Nephron progenitor cell (in vitro differentiated cells): ENCODE measurements at regions not wholly inside any gene's neighbourhood (a gene's known extent, or its start where the extent isn't known, plus 50 kb on each side); places are given as distances from the start of the nearest gene placed in this dataset.

ENCODE experiments used
- DNase-seq: peaks from one replicate; pipeline ENCODE4 v3.0.0; 2021
- H3K27ac Mint-ChIP-seq: 2 replicates; pipeline ENCODE4 v1.8.0; 2021; ENCODE audit warnings: mild to moderate bottlenecking, moderate library complexity, mixed read lengths
- H3K27me3 Mint-ChIP-seq: 2 replicates; pipeline ENCODE4 v1.8.0; 2021; ENCODE audit warnings: mild to moderate bottlenecking, low read depth, mixed read lengths; ENCODE audit not compliant: poor library complexity
- H3K36me3 Mint-ChIP-seq: 2 replicates; pipeline ENCODE4 v1.8.0; 2021; ENCODE audit warnings: low read depth, mixed read lengths
- H3K4me1 Mint-ChIP-seq: 2 replicates; pipeline ENCODE4 v1.8.0; 2021; ENCODE audit warnings: mixed read lengths
- H3K4me3 Mint-ChIP-seq: 2 replicates; pipeline ENCODE4 v1.8.0; 2021; ENCODE audit warnings: mild to moderate bottlenecking, moderate library complexity, mixed read lengths
- H3K9me3 Mint-ChIP-seq: 2 replicates; pipeline ENCODE4 v1.8.0; 2021; ENCODE audit warnings: mild to moderate bottlenecking, moderate library complexity, mixed read lengths
- TF ChIP-seq, protein P1 (sequence below): fragments of 200-600 bp; sonication (generic); IDR thresholded peaks from 2 replicates; pipeline ENCODE4 v1.5.0; 2021; ENCODE audit warnings: antibody characterized with exemption

- no peaks in the 10 kb centered on the region for H3K9me3 Mint-ChIP-seq
- peak overlapping the region; percentile 20 for H3K27ac Mint-ChIP-seq
- no peak for DNase-seq
- H3K36me3 Mint-ChIP-seq: no peaks in the 10 kb centered on the region
- peaks cover 18% of the 10 kb centered on the region for H3K4me1 Mint-ChIP-seq
- no peaks in the 10 kb centered on the region for H3K27me3 Mint-ChIP-seq
- H3K4me3 Mint-ChIP-seq: no peak overlapping the region
- TF ChIP-seq, protein P1, sequence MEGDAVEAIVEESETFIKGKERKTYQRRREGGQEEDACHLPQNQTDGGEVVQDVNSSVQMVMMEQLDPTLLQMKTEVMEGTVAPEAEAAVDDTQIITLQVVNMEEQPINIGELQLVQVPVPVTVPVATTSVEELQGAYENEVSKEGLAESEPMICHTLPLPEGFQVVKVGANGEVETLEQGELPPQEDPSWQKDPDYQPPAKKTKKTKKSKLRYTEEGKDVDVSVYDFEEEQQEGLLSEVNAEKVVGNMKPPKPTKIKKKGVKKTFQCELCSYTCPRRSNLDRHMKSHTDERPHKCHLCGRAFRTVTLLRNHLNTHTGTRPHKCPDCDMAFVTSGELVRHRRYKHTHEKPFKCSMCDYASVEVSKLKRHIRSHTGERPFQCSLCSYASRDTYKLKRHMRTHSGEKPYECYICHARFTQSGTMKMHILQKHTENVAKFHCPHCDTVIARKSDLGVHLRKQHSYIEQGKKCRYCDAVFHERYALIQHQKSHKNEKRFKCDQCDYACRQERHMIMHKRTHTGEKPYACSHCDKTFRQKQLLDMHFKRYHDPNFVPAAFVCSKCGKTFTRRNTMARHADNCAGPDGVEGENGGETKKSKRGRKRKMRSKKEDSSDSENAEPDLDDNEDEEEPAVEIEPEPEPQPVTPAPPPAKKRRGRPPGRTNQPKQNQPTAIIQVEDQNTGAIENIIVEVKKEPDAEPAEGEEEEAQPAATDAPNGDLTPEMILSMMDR: no peak
Measured at GRCh38 chr6:45801471-45802289, 214.0 kb downstream of the CLIC5 start.

DNA sequence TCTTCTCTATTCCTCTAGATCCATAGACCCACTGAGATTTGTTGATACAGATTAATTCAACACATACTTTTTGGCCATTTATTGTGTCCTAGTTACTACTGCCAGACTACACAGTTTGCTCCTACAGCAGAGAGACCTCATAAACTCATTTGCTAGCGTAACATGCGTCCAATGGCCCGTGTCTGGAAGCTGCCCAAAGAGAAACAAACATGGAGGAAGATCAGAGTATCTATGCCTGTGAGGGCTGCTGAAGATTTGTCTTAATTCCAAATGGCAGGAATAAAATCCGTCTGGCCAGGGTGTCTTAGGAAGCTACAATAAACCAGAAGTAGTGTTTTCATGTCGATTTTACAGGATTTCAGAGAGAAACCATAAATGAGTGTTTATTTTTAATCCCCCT is 214.7 kb downstream of the CLIC5 start:
- H3K4me3 Mint-ChIP-seq: no peak overlapping the region

DNA sequence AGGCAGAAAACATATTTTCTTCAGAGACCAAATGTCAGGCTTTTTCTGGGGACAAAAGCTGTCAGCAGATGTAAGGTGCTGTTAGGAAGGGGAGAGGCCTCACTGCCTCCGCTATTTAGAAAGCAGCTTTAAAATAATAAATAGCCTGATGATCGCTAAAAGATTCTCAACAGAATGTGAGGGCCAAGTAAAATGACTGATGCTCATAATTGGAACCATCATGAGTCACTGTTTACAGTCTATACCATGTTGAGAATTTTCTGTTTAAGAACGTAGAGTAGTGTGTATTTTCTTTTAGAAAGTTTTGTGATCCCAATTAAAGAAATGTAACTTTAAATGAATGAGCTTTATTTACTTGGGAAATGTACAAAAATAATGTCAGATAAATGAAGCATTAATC is 220.0 kb downstream of the CLIC5 start:
- Mint-ChIP-seq H3K4me3 (no peak overlapping the region), H3K27me3 (peaks cover 3% of the 10 kb centered on the region), H3K9me3 (no peaks in the 10 kb centered on the region), H3K27ac (no peak overlapping the region), H3K4me1 (peaks cover 5% of the 10 kb centered on the region), H3K36me3 (no peaks in the 10 kb centered on the region)
- TF ChIP-seq, protein P1: no peak
- DNase-seq: no peak

More for the DNA sequence above, 214.7 kb downstream of the CLIC5 start:
- Mint-ChIP-seq H3K4me1 (peaks cover 18% of the 10 kb centered on the region), H3K9me3 (no peaks in the 10 kb centered on the region), H3K27me3 (no peaks in the 10 kb centered on the region), H3K27ac (no peak overlapping the region), H3K36me3 (no peaks in the 10 kb centered on the region)
- no peak for DNase-seq
- TF ChIP-seq, protein P1: no peak

DNA sequence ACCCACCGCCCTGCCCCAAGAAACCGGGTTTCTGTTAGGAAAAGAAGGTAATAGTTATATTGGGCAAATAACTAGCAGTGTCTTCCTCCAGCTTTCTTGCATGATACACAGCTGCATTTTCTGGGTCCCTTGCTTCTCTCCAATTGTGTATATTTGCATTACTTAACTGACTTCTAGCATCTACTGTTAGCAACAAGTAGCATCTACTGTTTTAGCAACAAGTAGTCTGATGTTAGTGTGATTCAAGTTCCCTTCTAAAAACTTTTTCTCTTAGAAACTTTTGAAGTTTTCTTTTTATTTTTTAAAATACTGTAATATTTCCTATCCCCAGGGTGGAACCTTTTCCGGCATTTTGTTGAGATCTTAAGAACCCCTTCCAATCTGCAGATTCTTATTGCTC is 221.2 kb downstream of the CLIC5 start:
- H3K4me3 Mint-ChIP-seq: no peak overlapping the region
- no peak overlapping the region for H3K27ac Mint-ChIP-seq
- peaks cover 3% of the 10 kb centered on the region for H3K27me3 Mint-ChIP-seq
- TF ChIP-seq, protein P1: no peak
- H3K4me1 Mint-ChIP-seq: peaks cover 4% of the 10 kb centered on the region
- H3K36me3 Mint-ChIP-seq: no peaks in the 10 kb centered on the region
- no peaks in the 10 kb centered on the region for H3K9me3 Mint-ChIP-seq
- no peak for DNase-seq

DNA sequence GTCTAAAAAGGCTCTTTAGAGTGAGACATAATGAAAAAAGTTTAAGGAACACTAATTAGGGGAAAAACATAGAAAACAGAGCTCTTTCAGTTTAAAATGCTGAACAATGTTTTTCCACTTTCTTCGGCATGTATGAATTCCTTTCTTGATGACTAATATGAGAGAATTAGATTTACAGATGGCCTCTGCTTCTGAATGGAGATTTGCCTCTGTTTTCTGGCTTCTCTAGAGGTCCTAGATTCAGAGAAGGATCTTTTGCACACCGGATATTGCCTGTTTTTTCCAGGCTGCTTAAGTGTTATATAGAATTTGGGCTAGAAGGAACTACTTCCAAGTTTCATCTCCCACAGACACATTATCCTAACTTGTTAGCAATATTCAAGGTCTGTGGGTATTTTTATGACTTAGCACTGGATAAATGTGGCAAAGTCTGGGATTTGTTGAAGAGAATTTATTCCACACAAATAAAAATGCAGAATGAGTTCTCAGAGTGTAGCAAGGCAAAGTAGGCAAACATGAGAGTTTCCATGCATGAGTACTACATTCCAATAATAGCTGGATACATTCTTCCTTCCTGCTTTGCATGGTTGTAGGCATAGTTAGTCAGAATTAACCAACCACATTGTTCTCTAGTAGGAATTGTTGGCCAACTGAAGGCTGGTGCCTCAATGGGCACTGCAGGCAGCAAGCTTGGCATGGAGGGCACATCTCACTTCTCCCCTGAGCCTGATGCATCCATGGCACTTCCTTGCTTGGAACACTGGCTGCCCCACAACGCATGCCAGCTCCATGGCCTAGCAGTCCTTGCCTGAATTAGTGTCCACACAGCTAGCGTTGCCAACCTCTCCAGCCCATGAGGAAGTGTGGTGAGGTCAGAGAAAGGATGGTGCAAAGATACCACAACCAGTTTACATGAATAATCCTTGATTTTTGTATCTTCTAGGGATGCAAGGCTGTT is 224.2 kb downstream of the CLIC5 start:
- Mint-ChIP-seq H3K4me3 (no peak overlapping the region), H3K9me3 (no peaks in the 10 kb centered on the region), H3K4me1 (peaks cover under 1% of the 10 kb centered on the region), H3K27ac (no peak overlapping the region), H3K36me3 (no peaks in the 10 kb centered on the region), H3K27me3 (peaks cover 3% of the 10 kb centered on the region)
- TF ChIP-seq, protein P1: no peak
- no peak for DNase-seq
